Peyer's patch (tissue), 4 donors: ENCODE measurements at regions not wholly inside any gene's neighbourhood (a gene's known extent, or its start where the extent isn't known, plus 50 kb on each side); places are given as distances from the start of the nearest gene placed in this dataset.

Experiments used
- CTCF ChIP-seq, 6 experiments: fragments of 450-650 bp in 4 of 6; fragments of 200-600 bp in 2 of 6; sonication (generic) in 1 of 6; IDR thresholded peaks; one replicate each; pipeline ENCODE4 v1.5.1; 2017 to 2019; ENCODE audit warnings: antibody characterized with exemption in 6 of 6, mild to moderate bottlenecking in 3 of 6, moderate library complexity in 1 of 6
- POLR2A ChIP-seq, 2 donors: fragments of 450-650 bp; IDR thresholded peaks; one replicate each; pipeline ENCODE4 v1.5.1; 2017; ENCODE audit warnings: antibody characterized with exemption in 2 of 2, mild to moderate bottlenecking in 2 of 2, moderate library complexity in 2 of 2

GRCh38 chr4:181827246-181827645 is 416.0 kb upstream of the TENM3 start:
- TF ChIP-seq CTCF (IDR thresholded peaks at IDR 0.05) (no peak), POLR2A (IDR thresholded peaks at IDR 0.05) (no peak)
